ENCODE measurements at regions not wholly inside any gene's neighbourhood (a gene's known extent, or its start where the extent isn't known, plus 50 kb on each side); places are given as distances from the start of the nearest gene placed in this dataset.

GRCh38 chr12:90368081-90368480 is 586.9 kb downstream of the CCER1 start:
- intact Hi-C loops (cut with DNase I) = no loop called here
- DNase-seq (no peak), ATAC-seq (ENCODE audit: poor library complexity) (no peak)

GRCh38 chr12:90366286-90366685 is 588.7 kb downstream of the CCER1 start:
- DNase-seq (no peak), ATAC-seq (ENCODE audit: poor library complexity) (no peak)
- intact Hi-C loops (cut with DNase I) = no loop called here

GRCh38 chr12:90360300-90360699 is 594.7 kb downstream of the CCER1 start:
- ATAC-seq (ENCODE audit: poor library complexity) = no peak

GRCh38 chr12:90355711-90356355 is 599.1 kb downstream of the CCER1 start:
- intact Hi-C loops (cut with DNase I) = no loop called here
- no peak for ATAC-seq (ENCODE audit: poor library complexity)
- DNase-seq = no peak

More at GRCh38 chr12:90360300-90360699, 594.7 kb downstream of the CCER1 start:
- DNase-seq = no peak
- intact Hi-C loops (cut with DNase I) = no loop called here

- DNase-seq (no peak), ATAC-seq (ENCODE audit: poor library complexity) (no peak)
- intact Hi-C loops (cut with DNase I) = no loop called here
Observed at GRCh38 chr12:90343966-90344365, 611.0 kb downstream of the CCER1 start.

- intact Hi-C loops (cut with DNase I) = no loop called here
- no peak for DNase-seq
- no peak for ATAC-seq (ENCODE audit: poor library complexity)
Observed at GRCh38 chr12:90342081-90342480, 612.9 kb downstream of the CCER1 start.

- intact Hi-C loops (cut with DNase I) = no loop called here
- DNase-seq = no peak
- ATAC-seq (ENCODE audit: poor library complexity) = no peak
Observed at GRCh38 chr12:90339837-90340236, 615.1 kb downstream of the CCER1 start.

GRCh38 chr12:90338365-90338764 is 616.6 kb downstream of the CCER1 start:
- intact Hi-C loops (cut with DNase I) = no loop called here

GRCh38 chr12:90337018-90337417 is 618.0 kb downstream of the CCER1 start:
- ATAC-seq (ENCODE audit: poor library complexity) = no peak
- intact Hi-C loops (cut with DNase I) = no loop called here

More at GRCh38 chr12:90338365-90338764, 616.6 kb downstream of the CCER1 start:
- no peak for ATAC-seq (ENCODE audit: poor library complexity)
- no peak for DNase-seq

GRCh38 chr12:90335566-90335965 is 619.4 kb downstream of the CCER1 start:
- ATAC-seq (ENCODE audit: poor library complexity) (no peak), DNase-seq (no peak)
- intact Hi-C loops (cut with DNase I) = no loop called here

More at GRCh38 chr12:90337018-90337417, 618.0 kb downstream of the CCER1 start:
- DNase-seq = no peak

- no peak for DNase-seq
- intact Hi-C loops (cut with DNase I) = no loop called here
- no peak for ATAC-seq (ENCODE audit: poor library complexity)
Observed at GRCh38 chr12:90333939-90334338, 621.0 kb downstream of the CCER1 start.

GRCh38 chr12:90333424-90333823 is 621.6 kb downstream of the CCER1 start:
- ATAC-seq (ENCODE audit: poor library complexity) = no peak
- intact Hi-C loops (cut with DNase I) = no loop called here

GRCh38 chr12:90331821-90332220 is 623.2 kb downstream of the CCER1 start:
- intact Hi-C loops (cut with DNase I) = no loop called here
- no peak for DNase-seq
- ATAC-seq (ENCODE audit: poor library complexity) = no peak

More at GRCh38 chr12:90333424-90333823, 621.6 kb downstream of the CCER1 start:
- no peak for DNase-seq

GRCh38 chr12:90331262-90331661 is 622.6 kb upstream of the ATP2B1 start:
- intact Hi-C loops (cut with DNase I) = no loop called here
- ATAC-seq (ENCODE audit: poor library complexity) (no peak), DNase-seq (no peak)

- DNase-seq (no peak), ATAC-seq (ENCODE audit: poor library complexity) (no peak)
- intact Hi-C loops (cut with DNase I) = no loop called here
Observed at GRCh38 chr12:90327793-90328743, 619.4 kb upstream of the ATP2B1 start.

- DNase-seq (no peak), ATAC-seq (ENCODE audit: poor library complexity) (no peak)
- intact Hi-C loops (cut with DNase I) = no loop called here
Observed at GRCh38 chr12:90323217-90323616, 614.6 kb upstream of the ATP2B1 start.

GRCh38 chr12:90322006-90322405 is 613.4 kb upstream of the ATP2B1 start:
- intact Hi-C loops (cut with DNase I) = no loop called here
- ATAC-seq (ENCODE audit: poor library complexity) (no peak), DNase-seq (no peak)

- no peak for ATAC-seq (ENCODE audit: poor library complexity)
- DNase-seq = no peak
- intact Hi-C loops (cut with DNase I) = no loop called here
Observed at GRCh38 chr12:90321369-90321768, 612.7 kb upstream of the ATP2B1 start.

GRCh38 chr12:90311561-90311960 is 602.9 kb upstream of the ATP2B1 start:
- intact Hi-C loops (cut with DNase I) = no loop called here
- DNase-seq (no peak), ATAC-seq (ENCODE audit: poor library complexity) (no peak)

GRCh38 chr12:90305379-90305778 is 596.7 kb upstream of the ATP2B1 start:
- no peak for ATAC-seq (ENCODE audit: poor library complexity)
- DNase-seq = no peak
- intact Hi-C loops (cut with DNase I) = no loop called here

Measured in Right ventricle myocardium superior (tissue), 1 donor.